CD4-positive, alpha-beta T cell (primary cell): ENCODE measurements at regions not wholly inside any gene's neighbourhood (a gene's known extent, or its start where the extent isn't known, plus 50 kb on each side); places are given as distances from the start of the nearest gene placed in this dataset.
"Not testable (repeated sequence)": the region's sequence is repeated elsewhere in the genome, so short reads cannot be mapped to it uniquely, and the experiment has no call there.

Source experiments
- ATAC-seq: fragments of 200-7000 bp; cut with Tn5 transposase; one replicate; pipeline ENCODE4 v1.10.0; 2022; ENCODE audit warnings: mild to moderate bottlenecking; ENCODE audit not compliant: poor library complexity
- CTCF ChIA-PET: fragments of 350-600 bp; sonication (Branson Sonifier 250); formaldehyde crosslinking; loops from one replicate; lab custom pipeline; 2021; ENCODE audit warnings: antibody characterized with exemption, inconsistent platforms; lab: Charles Lee
- POLR2A ChIA-PET: fragments of 350-600 bp; sonication (Branson Sonifier 250); formaldehyde crosslinking; loops from one replicate; lab custom pipeline; 2021; ENCODE audit warnings: antibody characterized with exemption, inconsistent platforms; lab: Charles Lee
- DNase-seq, 14 experiments: peaks; one replicate each; pipeline ENCODE4 v3.0.0-alpha.2; 2013 to 2020; ENCODE audit warnings: mixed read lengths in 2 of 14
- H3K27ac ChIP-seq, 2 donors: one replicate each; pipeline versions ENCODE4 v1.5.1 to v1.7.0; 2013; ENCODE audit warnings: low read length in 2 of 2, low read depth in 1 of 2, mild to moderate bottlenecking in 1 of 2
- H3K27me3 ChIP-seq, 2 experiments: 1 replicate in 1 of 2; 2 replicates in 1 of 2; pipeline versions ENCODE4 v1.6.1 to v1.7.0; 2013; ENCODE audit warnings: low read length in 2 of 2, control low read depth in 1 of 2, mild to moderate bottlenecking in 1 of 2, moderate library complexity in 1 of 2; ENCODE audit not compliant: insufficient read depth in 2 of 2, control insufficient read depth in 1 of 2
- H3K36me3 ChIP-seq: one replicate; pipeline ENCODE4 v1.6.1; 2013; ENCODE audit warnings: low read length, control low read depth; ENCODE audit not compliant: insufficient read depth
- H3K4me1 ChIP-seq: one replicate; pipeline ENCODE4 v1.6.1; 2013; ENCODE audit warnings: low read length, control low read depth; ENCODE audit not compliant: insufficient read depth
- H3K4me3 ChIP-seq: one replicate; pipeline ENCODE4 v1.5.1; 2013; ENCODE audit warnings: mild to moderate bottlenecking, low read length, moderate library complexity
- H3K9me3 ChIP-seq, 2 experiments: 1 replicate in 1 of 2; 2 replicates in 1 of 2; pipeline versions ENCODE4 v1.6.1 to v1.7.0; 2013; ENCODE audit warnings: low read length in 2 of 2, mild to moderate bottlenecking in 2 of 2, control low read depth in 1 of 2, moderate library complexity in 1 of 2; ENCODE audit not compliant: control insufficient read depth in 1 of 2, insufficient read depth in 1 of 2
- H3K27ac Mint-ChIP-seq: one replicate; pipeline ENCODE4 v1.8.0; 2020; ENCODE audit warnings: mixed read lengths
- H3K27me3 Mint-ChIP-seq: one replicate; pipeline ENCODE4 v1.8.0; 2021; ENCODE audit warnings: mixed read lengths
- H3K36me3 Mint-ChIP-seq: one replicate; pipeline ENCODE4 v1.8.0; 2021; ENCODE audit warnings: low read depth, mixed read lengths
- H3K4me1 Mint-ChIP-seq: one replicate; pipeline ENCODE4 v1.8.0; 2021; ENCODE audit warnings: low read depth, mixed read lengths
- H3K4me3 Mint-ChIP-seq: one replicate; pipeline ENCODE4 v1.8.0; 2020; ENCODE audit warnings: mild to moderate bottlenecking, mixed read lengths
- H3K9me3 Mint-ChIP-seq: one replicate; pipeline ENCODE4 v1.8.0; 2020; ENCODE audit warnings: mixed read lengths
- CTCF ChIP-seq: fragments of 200-600 bp; IDR thresholded peaks from one replicate; pipeline ENCODE4 v1.8.0; 2022; ENCODE audit warnings: antibody characterized with exemption, mild to moderate bottlenecking
- intact Hi-C, 2 experiments: fragments of 100-400 bp; cut with DNase I in 1 of 2; cut with micrococcal nuclease in 1 of 2; formaldehyde crosslinking; loops; one replicate each; pipeline versions ENCODE4 v1.15.1 to v1.9.0; 2023 to 2025; cut with DNase I, micrococcal nuclease

GRCh38 chr11:134984421-134984820 is 572.4 kb upstream of the B3GAT1 start:
- Mint-ChIP-seq H3K9me3 (no peaks in the 10 kb centered on the region), H3K27ac (no peak overlapping the region), H3K27me3 (peaks cover 27% of the 10 kb centered on the region), H3K4me3 (no peak overlapping the region), H3K4me1 (no peaks in the 10 kb centered on the region), H3K36me3 (no peaks in the 10 kb centered on the region)
- Histone ChIP-seq H3K27ac (no peak overlapping the region), H3K36me3 (no peaks in the 10 kb centered on the region), H3K4me3 (no peak overlapping the region), H3K27me3 (peaks cover 5% of the 10 kb centered on the region in 2 experiments), H3K4me1 (no peaks in the 10 kb centered on the region), H3K9me3 (no peaks in the 10 kb centered on the region)
- intact Hi-C loops = no loop called here
- ATAC-seq (no peak), DNase-seq (no peak)
- no peak for TF ChIP-seq CTCF
- ChIA-PET CTCF (no interaction called here), POLR2A (no interaction called here)

GRCh38 chr11:134982432-134982831 is 570.4 kb upstream of the B3GAT1 start:
- H3K4me3 ChIP-seq, CTCF ChIA-PET, DNase-seq, H3K27ac Mint-ChIP-seq, ATAC-seq, H3K9me3 Mint-ChIP-seq, H3K4me1 ChIP-seq, H3K27ac ChIP-seq, H3K36me3 Mint-ChIP-seq, intact Hi-C loops, H3K4me3 Mint-ChIP-seq, H3K4me1 Mint-ChIP-seq, H3K36me3 ChIP-seq, POLR2A ChIA-PET, H3K27me3 ChIP-seq, H3K9me3 ChIP-seq: not testable (repeated sequence)
- peaks cover 26% of the 10 kb centered on the region for H3K27me3 Mint-ChIP-seq

- POLR2A ChIA-PET = no interaction called here
- ATAC-seq = no peak
These were observed 569.8 kb upstream of the B3GAT1 start for GRCh38 chr11:134981835-134982234.

More at GRCh38 chr11:134981835-134982234, 569.8 kb upstream of the B3GAT1 start:
- no peak overlapping the region for H3K4me3 ChIP-seq
- no peak for DNase-seq
- Mint-ChIP-seq H3K9me3 (no peaks in the 10 kb centered on the region), H3K27me3 (peaks cover 21% of the 10 kb centered on the region), H3K36me3 (no peaks in the 10 kb centered on the region), H3K4me3 (no peak overlapping the region), H3K27ac (no peak overlapping the region), H3K4me1 (no peaks in the 10 kb centered on the region)
- H3K9me3 ChIP-seq = no peaks in the 10 kb centered on the region
- no peaks in the 10 kb centered on the region for H3K4me1 ChIP-seq
- no peak for TF ChIP-seq CTCF
- H3K27me3 ChIP-seq = peaks cover 2 to 5% of the 10 kb centered on the region in 2 experiments
- CTCF ChIA-PET = no interaction called here
- no peak overlapping the region for H3K27ac ChIP-seq
- intact Hi-C loops = no loop called here
- no peaks in the 10 kb centered on the region for H3K36me3 ChIP-seq
